HG02610 (cell line): ENCODE measurements at regions not wholly inside any gene's neighbourhood (a gene's known extent, or its start where the extent isn't known, plus 50 kb on each side); places are given as distances from the start of the nearest gene placed in this dataset.

Experiments
- ATAC-seq: cut with Tn5 transposase; IDR thresholded peaks from one replicate; pipeline ENCODE4 v1.9.1; 2021; ENCODE audit warnings: mild to moderate bottlenecking, moderate library complexity; ENCODE audit not compliant: unreplicated experiment

DNA sequence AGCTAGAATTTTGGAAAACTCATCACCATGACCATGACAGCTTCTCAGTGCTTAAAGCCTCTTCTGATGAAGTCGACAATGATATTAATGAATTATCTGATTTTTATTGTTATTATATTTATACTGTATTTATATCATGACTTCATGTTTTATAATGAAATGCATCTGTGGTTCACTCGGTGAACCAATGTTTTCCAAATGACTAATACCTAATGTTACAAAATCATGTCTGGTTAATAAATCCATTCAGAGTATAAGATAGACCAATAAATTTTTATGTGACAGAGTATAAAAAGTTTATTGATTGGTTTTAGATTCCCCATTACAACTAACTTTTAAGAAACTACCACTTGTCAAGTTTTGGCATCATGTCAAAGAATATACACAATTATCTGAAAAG, 416.5 kb downstream of the MLLT3 start:
- no peak for ATAC-seq

GRCh38 chr9:20200991-20201431, 412.2 kb upstream of the SLC24A2 start:
- no peak for ATAC-seq

GRCh38 chr9:20200581-20200980, 411.7 kb upstream of the SLC24A2 start:
- ATAC-seq = no peak

DNA sequence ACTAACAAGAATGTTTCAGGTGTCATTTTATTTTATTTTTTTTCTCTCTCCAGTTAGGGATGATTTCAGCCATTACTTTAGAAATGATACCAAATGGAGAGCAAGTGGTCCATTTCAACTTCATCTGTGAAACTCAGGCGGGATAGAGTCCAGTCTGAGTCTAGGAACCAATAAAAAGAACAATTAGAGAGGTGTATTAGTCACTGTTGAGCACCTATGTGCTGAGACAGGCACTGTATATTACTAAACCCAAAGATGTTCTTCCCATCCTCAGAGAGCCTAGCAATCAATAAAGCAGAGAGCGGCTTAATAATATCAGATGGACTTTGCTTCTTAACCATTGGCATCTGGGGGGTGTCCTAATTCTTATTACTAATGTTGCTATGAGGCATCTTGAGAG, 410.3 kb upstream of the SLC24A2 start:
- no peak for ATAC-seq

- ATAC-seq = no peak
These were observed 409.3 kb upstream of the SLC24A2 start for GRCh38 chr9:20197976-20198685.

- ATAC-seq = no peak
These were observed 402.5 kb upstream of the SLC24A2 start for GRCh38 chr9:20191228-20191840.

DNA sequence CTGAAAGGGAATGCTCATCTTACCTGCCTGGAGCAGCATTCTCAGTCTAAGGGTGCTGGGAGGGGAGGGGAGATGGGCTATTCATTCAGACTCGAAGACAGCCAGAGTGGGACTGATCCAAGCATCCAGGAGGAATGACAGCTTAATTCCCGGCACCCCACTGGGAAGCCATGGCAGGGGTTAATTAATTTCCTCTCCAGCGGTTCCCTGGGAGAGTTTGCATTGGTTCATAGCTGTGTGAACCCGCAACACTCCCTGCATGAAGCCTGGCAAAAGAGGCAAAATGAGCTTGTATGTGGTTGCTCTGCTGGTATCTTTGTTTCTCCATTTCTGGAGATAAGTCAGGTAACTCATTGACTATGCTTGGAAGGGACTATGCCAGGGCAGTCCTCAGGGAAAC, 401.0 kb upstream of the SLC24A2 start:
- ATAC-seq = no peak

DNA sequence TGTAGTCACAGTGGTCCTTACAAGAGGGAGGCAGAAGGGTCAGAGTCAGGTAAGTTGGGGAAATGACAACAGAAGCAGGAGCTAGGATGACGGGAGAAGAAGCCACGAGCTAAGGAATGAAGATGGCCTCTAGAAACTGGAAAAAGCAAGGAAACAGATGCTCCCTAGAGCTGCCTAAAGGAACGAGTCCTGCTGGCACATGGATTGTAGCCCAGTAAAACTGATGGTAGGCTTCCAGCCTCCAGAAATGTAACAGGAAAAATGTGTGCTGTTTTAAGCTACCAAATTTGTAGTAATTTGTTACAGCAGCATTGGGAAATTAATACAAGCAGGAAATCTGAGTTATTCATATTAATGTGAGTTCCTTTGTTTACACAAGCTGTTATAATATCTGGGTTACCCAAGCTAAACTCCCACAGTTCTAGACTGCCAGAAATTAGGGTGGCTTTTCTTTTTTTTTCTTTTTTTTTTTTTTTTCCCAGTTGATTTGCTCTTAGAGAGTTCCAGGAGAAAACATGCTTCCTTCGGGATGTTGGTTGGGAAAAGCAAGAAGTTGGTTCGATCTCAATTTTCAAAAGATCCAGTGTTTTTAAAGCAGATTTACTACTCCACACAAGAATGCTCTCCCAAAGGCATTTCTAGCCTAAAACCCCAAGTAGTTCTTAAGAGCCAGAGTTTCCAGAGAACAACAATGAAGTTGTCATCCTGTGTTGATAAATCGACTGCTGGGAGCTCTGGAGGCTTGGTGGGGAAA, 400.0 kb upstream of the SLC24A2 start:
- ATAC-seq = no peak

DNA sequence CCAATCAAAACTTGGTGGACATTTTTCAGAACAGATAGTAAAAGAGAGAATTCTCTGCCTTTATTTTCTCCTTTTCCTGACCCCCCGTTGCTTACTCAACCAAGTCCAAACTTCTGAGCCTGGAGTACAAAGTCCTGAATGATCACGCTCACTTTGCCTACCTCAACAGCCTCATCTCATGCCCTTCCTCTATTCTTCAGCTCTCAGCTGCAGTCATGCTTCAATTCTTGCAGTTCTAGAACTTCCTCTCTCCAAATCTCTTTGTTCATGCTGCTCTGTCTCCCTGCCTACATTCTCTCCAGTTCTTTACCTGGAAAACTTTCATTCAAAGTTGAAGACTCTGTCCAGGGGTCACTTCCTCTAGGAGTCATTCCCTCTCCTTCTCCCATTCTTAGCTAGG, 398.5 kb upstream of the SLC24A2 start:
- ATAC-seq = no peak

DNA sequence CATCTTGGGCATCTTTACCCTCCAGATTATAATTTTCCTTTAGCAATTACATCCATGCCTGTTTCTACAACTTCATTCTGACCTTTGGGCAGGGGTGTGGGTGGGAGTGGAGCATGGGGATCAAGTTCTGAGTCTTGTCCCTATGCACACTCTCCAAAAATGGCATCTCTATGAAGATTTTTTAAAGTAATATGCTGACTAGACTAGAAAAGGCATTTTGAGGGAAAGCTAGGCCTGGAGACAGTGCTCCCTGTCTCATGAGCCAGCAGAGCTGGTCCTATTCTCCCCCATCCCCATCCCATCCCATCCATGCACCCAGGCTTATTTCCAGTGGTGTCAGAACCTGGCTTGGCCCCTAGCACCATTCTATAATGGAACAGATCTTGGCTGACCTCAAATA, 398.0 kb upstream of the SLC24A2 start:
- ATAC-seq = no peak

DNA sequence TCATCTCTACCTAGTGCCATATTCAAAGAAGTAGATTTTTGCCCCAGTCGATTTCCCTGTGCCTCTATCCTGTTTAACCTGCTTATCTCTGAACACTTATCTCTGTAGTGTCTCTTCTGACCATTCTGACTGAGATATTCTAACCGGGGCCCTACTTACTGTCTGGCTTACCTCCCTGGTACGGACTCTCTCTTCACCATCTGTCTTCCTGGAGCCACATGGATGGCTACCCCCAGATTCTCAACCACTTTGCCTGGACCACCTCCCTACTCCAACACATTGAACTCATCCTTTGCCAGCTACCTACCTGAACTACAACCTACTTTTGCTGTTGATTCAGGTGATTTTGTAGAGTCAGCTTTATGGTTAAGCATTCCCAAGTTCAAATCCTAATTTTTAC, 397.4 kb upstream of the SLC24A2 start:
- ATAC-seq = no peak

GRCh38 chr9:20184541-20184940, 395.7 kb upstream of the SLC24A2 start:
- no peak for ATAC-seq

- no peak for ATAC-seq
These were observed 389.8 kb upstream of the SLC24A2 start for GRCh38 chr9:20178679-20179078.

GRCh38 chr9:20178197-20178596, 389.4 kb upstream of the SLC24A2 start:
- ATAC-seq = no peak

GRCh38 chr9:20170122-20170521, 381.3 kb upstream of the SLC24A2 start:
- ATAC-seq = no peak

GRCh38 chr9:20152151-20152725, 363.4 kb upstream of the SLC24A2 start:
- ATAC-seq = no peak

DNA sequence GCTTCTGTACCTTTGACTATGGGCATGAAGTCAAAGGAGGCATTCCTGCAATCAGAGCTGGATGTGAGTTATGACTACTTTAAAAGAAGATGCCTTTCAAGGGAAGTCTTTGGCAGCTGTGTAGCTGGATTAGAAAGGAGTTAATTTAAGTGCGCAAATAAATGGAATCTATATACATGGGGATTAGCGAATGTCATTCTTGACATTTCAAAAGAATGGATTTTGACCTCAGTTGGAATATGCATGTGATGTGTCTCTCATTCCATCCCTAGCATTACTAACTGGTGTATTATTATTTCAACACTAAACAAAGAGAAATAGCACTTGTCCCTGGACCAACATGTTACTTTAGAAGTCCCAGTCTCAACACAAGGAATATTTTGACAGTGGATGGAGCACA, 359.6 kb upstream of the SLC24A2 start:
- no peak for ATAC-seq

DNA sequence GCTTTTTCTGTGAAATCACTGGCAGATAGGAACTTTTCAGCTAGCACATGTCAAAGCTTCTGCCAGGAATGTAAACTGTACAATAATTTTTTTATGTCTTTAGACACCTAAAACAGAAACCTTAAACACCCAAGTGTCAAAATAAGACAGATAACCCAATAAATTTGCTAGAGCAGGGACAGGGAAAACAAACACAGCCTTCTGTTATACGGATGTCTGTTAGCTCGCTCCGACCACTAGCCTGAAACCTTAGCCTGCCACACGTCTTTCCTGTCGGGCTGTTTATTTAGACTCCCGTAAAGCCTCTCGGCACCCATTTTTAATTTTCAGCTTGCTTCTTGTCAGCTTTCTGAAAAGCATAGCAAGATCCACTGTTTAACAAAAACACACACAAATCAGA, 355.4 kb upstream of the SLC24A2 start:
- no peak for ATAC-seq

DNA sequence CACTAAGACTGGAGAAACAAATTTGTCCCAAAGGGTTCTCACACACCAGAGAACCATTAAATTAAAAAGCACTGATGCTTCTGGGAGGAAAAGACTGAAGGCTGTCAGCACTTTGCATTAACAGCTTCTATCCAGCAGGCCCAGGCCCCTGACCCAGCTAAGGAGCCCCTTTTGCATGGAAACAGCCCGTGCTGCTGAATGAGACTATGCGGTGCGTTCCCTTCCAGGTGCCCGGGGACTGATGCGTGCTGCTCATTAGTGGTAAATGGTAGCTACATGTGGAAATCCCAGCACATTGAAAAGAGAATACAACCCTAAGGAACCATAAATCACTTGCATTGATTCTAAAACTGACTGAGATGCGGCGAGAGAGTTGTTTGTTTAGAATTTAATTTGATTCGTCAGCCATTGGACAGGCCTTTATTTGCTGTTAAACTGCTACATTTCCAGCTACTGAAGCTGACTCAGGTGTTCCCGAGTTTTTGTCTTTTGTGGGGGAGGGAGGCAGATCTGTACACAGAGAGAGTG, 351.0 kb upstream of the SLC24A2 start:
- ATAC-seq = no peak

DNA sequence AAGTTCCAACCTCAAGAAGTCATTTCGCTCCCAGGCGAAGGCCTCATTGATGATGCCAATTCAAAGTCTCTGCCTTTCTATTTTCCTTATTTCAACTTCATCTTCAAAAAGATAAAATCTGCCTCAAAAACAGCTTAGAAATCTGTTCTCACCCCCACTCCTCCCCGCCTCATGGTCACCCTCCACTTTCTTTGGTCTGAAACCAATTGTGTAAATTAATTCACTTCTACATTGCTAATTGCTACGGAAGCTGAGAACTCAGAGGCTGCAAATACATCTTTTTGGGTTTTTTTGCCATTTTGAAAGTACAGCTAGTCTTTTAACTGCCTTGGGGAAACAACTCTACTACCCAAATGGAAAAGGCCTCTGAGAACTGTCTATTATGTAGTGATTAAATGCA, 350.0 kb upstream of the SLC24A2 start:
- no peak for ATAC-seq

GRCh38 chr9:20138116-20138515, 349.3 kb upstream of the SLC24A2 start:
- no peak for ATAC-seq

DNA sequence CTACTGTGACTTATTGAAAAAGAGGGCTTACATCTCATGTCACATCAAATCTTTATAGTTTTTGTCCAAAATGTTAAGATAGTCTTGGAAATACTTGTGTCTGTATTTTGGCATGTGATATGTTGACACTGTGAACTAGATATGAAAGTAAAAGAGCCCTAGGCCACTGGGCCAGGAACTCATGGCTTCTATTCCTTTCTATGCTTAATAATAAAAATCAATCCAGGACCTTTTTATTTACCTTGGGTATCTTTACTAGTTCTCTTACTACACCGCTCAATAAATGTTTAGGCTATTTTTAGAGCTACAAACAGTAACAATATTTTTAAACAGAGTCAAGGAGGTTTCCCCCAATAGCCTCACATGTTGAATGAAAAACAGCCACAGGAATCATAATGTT, 348.6 kb upstream of the SLC24A2 start:
- ATAC-seq = no peak
